Hematopoietic multipotent progenitor cell treated with erythropoietin and hydrocortisone succinate and interleukin-3 and kit ligand, for 15 days (in vitro differentiated cells): ENCODE measurements at regions not wholly inside any gene's neighbourhood (a gene's known extent, or its start where the extent isn't known, plus 50 kb on each side); places are given as distances from the start of the nearest gene placed in this dataset.

Experiments used
- DNase-seq: peaks from one replicate; pipeline ENCODE4 v3.0.0-alpha.2; 2015; ENCODE audit warnings: low spot score

DNA sequence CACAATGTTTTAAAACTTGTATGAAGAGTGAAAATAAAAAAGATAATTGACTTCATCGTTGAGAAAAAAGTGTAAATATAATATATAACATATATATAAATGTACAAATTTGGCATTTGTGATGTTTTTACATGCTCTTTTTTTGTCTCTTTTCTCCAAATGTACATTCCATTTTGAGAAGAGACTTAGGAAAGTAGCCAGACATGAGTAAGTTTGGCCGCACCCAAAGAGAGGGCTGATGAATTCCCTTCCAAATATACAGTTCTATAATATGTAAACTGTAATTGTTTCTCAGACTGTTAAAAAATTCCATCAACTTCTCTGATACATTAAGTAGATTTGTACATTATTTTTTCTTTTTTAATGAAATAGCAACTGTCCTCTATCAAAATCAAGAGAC, 193.2 kb upstream of the MAP3K1 start:
- DNase-seq = no peak

DNA sequence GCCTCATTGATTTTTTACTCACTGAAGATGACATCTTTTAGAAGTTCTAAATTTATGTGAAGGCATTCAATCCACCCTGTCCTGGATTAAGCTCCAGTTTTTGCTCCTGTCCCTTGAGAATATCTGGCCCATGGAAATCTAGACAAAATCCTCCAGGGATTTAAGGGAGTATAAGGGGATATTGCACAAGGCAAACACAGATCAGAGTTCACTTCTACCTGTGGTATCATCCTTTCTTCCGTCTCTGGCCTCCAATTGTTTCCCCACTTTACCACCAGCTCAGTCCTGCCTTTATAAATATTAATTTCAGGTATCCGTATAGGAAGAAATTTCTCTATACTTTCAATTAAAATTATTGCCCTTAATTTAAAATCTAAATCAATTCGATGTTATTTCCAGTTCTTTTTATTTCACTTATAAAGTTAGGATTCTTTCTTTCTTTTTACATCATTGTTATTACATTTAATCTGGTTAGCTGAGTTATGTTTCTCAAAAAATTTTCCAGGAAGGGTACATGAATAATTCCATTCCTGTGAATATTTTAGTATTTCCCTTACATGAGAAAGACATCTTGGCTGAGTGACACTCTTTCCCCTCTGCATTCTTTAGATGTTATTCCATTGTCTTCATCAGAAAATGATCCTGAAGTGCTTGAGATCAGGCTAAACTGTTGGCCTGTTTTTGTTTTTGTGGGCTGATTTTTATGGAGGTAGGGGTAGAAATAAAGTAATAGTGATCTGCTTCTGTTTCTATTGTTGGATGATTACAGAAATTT, 194.3 kb upstream of the MAP3K1 start:
- DNase-seq = no peak

DNA sequence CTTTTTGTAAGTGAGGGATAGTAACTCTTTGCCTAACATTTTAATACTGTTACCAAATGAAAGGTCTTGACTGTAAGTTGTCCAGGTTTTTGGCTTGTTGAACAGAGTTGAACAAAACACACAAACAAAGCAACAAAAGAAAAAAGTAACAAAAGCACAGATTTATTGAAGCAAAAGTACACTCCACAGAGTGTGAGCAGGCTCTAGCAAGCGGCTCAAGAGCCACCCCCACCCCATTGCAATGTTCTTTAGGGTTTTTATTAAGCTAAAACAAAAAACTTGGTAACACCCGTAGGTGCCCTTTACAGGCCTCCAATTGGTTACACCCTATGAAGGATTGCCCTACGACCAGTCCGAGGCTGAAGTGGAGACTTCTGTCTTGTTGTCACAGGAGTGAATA, 197.4 kb upstream of the MAP3K1 start:
- no peak for DNase-seq

DNA sequence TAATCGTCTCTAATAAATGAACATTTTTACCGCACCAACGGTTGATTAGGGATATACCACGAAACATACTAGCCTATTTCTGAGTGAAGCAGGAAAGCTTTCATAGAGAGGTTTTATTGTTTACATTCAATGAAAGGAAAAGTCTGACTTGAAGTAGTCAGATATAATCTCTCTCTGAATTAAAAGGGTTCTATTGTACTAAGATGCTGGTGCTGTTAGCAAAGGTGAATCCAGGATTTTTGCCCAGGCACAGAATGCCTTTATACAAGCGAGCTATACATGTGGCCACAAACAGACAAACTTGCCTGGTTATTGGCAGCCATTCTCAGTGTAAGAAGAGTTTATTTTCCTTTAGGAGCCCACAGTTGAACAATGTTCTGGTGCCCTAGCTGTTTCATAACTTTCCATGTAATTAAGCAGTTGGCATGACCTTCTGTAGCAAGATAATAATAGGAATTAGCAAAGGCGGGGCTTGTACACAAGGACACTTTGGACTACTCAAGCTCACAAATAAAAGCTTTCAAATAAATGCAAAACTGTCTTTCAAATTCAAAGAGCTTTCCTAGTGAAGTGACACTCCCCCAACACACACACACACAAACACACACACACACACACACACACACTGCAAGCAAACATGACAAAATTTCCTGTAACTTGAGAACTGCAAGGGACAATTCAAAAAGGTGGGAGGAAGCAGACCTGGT, 198.7 kb upstream of the MAP3K1 start:
- DNase-seq = no peak

DNA sequence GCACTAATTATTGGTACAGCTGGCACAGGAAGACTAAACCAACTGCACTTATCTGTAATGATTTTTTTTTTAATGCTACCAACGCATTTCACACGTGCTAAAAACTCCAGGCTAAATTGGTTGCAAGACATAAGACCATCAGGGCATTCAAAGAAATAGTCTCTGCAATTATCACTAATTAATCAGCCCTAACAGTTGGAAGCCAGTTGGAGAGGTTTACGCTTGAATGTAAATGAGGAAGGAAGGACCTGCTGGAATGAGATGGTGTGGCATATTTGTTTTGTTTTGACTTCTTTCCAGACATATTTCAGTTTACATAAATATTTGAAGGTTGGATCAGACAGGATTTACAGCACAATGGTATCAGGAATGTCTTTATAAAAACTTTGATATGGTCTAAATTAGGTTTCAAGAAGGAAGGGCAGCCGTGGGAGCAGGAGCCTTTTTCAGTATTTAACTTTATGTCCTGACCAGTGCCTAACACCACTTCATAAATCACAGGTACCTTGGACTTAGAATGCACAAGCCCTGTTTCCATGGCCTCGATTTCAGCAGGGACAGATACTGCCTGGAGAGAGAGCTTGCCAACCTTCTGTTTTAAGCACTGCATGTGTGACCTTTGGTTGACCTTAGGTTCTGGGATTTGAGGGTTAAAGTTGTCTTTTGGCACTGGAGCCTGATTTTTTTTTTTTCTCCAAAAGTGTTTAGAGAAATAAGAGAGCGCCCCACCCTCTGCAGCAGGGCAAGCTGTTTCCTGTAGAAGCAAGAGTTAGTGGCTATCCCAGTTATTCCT, 199.8 kb upstream of the MAP3K1 start:
- no peak for DNase-seq

DNA sequence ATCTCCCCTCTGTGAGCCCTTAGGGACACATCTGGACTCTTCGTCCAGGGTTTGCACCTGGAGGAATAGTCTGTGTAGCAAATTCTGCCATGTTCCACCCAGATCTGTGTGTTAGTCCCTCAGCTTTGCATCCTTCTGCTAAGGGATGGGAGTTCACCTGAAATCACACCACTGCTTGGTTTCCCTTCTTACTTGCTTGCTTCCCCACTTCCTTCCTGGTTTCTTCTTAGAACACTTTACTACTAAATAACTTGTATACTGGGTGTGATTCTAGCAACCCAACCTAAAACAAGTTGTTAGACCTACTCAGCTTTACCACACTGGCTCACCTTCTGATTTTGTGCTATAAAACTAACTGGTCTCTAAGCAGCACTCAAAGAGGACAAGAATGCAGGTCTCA, 202.6 kb upstream of the MAP3K1 start:
- no peak for DNase-seq

DNA sequence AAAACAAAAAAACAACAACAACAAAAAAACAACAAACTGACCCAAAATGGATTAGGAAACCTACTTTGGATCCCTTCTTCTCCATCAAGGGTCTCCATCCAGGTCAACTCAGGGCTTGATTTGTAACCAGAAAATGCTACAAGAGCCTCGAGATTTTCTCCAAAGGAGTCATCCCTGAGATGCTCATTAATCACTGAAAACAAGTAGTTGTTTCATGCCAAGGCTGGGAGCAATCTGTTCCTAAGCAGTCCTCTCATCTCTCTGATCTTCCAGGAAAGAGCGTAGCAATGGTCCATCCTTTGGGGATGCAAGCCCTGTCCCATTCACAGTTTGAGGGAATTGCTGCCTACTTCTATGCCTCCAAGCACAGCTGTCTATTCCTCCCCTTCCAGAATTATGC, 203.0 kb upstream of the MAP3K1 start:
- DNase-seq = no peak

DNA sequence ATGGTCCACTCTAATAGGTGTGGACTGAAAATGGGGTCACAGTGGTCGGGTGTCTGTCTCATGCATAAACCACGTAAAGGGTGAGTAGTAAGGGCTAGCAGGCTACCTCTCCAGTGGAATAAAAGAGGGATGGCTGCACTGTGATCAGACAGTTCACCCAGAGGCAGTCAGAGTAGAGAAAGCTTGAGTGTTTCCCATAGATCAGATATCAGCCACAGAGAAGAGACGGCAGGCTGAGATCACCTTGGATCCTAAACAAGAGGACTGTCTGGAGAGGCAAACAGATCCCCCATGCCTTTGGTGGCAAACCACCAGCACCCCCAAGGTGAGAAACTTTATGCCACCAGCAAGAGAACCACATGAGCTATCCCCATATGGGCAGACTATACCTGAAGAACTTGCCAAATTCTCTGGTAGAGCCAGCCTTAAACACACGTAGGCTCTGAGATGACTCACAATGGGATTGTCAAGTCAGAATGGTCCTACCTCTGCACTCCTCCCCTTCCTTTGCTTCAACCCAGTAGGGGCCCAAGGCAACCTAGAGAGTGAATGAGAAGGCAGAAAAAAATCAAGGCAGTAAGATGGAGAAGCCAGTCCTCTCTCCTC, 205.2 kb upstream of the MAP3K1 start:
- no peak for DNase-seq

DNA sequence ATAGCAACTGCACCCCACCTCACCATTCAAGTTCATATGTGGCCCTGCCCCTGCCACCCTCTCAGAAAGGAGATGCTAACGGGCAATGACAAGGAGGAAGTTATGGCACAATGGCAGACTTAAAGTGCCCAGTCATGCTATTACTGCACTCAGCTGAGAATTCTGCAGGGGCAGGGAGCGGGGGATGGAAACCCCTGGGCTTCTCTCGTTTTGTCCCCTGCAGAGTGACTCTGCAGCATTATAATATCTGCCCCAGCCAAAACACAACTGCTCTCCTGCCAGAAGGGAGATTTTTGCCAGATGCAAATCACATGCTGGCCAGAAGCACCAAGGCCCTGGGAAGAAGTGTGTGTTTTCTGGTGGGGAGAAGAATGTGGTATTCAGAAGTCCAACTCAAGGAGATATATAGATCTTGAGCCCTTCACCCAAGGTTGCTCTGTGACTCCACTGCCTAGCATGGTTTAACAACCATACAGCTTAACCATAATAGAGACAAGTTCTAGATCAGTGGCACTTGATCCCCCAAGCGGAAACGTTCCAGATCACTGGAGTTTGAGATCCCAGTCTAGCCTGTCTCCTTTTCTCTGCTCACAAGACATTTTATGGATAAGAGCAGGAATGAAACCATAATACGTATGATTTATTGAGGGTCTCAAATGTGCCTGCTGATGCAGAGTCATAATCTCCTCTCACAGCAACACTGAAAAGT, 207.0 kb upstream of the MAP3K1 start:
- DNase-seq = no peak

DNA sequence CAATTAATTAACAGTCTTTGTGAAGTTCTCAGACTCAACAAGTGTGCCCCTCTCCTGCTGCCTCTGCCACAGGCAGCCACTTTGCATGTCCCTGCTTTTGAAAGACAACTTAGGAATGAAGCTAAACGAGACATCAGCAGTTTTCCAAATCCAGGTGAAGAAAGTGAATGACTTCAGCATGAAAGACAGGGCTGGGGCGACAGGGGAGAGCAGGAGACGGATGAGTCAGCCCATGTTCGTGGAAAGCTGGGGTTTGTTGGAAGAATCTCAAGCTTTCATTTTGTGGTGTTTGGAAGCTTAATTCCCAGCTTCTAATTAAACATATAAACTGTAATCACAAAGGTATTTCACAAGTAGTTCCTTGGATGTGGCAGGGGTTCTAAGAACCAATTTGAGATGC, 207.8 kb upstream of the MAP3K1 start:
- no peak for DNase-seq

DNA sequence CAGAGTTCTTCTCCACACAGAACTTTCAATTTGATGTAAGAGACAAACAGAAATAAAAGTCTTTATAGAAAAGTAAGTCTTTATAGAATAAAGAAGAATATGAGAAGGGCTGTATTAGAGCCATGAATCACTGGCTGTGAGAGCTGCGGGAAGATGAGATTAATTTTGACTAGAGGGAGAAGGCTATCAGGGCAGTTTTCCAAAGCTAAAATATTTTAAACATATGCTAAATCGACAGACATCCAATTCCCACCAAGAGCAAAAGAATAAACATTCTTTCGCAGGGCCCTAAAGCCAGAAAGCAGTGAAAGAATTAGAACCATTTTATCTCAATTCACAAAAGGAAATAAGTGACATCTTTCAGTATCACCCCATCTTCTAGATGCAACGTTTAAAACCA, 208.3 kb upstream of the MAP3K1 start:
- no peak for DNase-seq

DNA sequence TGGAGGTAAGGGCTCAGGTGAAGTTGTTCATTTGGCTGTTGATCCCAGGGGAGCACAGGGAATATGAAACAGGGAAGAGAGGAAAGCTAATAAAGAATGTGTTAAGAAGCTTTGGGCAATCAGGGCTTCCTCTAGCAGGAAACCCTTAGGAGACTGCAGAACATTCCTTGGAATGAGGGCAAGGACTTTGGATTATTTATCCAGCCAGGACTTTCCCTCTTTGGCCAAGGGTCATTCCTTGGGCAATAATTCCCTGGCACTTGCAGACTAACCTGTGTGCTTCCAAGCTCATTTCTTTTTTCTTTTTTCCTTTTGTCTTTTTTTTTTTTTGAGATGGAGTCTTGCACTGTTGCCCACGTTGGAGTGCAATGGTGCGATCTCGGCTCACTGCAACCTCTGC, 209.2 kb upstream of the MAP3K1 start:
- DNase-seq = no peak

DNA sequence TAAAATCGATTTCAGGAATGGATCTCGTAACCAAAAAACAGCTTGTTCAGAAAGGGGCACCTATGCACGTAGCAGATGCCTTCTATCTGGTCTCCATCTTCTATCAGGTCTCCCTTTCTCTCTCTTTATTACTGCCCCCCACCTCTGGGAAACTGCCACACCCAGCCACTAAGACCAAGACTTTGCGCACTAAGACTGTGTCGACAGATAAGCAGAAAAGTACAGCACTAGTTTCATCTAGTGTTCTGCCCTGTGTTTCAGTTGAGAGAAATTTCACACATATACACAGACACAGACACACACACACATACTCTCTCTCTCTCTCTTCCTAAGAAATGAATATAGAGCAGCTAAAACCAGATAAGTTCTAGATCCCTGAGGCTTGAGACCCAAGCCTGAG, 210.1 kb upstream of the MAP3K1 start:
- no peak for DNase-seq

DNA sequence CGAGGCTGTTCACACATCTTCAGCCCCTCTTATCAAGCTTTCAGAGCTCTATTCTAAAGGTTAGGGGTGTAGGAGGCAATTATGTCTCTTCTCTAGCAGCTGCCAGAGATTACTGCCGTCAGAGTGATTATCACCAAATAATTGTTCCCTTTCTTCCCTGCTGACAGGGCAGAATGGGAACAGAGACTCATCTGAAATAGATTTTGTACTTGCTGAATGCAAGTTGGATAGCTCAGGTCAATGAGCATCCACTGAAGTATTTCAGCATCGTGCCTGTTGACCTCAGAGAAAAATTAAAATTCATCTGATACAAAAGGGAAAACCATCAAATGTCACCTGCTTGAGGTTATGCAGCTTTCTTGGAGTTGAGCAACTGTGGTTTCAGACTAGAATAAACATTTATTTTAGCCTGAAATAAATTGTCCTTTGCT, 213.7 kb upstream of the MAP3K1 start:
- no peak for DNase-seq

DNA sequence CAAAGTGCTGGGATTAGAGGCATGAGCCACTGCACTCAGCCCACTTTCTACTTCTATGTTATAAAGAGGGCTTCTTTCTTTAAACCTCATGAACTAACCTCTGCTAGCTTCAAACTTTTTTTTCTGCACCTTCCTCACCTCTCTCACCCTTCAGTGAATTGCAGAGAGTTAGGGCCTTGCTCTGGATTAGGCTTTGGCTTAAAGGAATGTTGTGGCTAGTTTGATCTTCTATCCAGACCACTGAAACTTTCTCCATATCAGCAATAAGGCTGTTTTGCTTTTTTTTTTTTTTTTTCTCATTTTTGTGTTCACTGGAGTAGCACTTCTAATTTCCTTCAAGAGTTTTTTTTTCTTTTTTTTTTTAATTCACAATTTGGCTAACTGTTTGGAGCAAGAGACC, 216.4 kb upstream of the MAP3K1 start:
- DNase-seq = no peak

DNA sequence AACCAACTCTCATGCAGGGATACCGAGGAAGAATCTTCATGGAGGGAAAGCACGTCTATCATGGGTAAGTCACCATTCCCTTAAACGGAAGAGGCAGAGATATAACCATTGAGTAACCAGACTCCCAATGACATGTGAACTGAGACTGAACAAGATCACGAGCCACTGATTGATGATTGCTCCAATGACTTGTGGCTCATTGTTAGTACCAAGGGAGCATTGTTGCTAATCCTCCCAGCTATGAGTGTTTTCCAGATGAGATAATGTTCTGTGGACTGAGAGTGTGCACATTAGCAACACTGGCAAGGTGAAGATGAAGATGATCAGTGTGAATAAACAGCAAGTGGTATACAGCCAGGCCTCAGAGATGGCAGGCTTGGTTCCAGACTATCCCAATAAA, 219.2 kb upstream of the MAP3K1 start:
- no peak for DNase-seq

DNA sequence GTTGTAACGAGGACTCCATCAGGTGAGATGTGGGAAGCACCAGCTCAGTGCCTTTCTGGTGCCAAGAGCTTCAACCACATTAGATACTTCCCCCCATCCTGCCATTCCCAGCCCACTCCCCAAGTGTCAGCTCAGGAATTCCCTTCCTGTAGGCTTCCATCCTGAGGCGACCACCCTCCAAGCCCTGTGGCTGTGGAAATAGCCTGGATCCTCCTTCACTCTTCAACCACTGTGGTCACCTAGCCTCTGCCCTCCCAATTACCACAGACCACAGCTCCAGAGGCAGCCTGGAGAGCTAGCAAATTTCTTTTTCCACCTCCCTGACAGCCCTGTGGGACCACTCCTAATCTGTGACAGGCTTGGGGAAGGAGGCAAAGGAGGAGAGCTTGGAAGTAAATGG, 219.8 kb upstream of the MAP3K1 start:
- no peak for DNase-seq

DNA sequence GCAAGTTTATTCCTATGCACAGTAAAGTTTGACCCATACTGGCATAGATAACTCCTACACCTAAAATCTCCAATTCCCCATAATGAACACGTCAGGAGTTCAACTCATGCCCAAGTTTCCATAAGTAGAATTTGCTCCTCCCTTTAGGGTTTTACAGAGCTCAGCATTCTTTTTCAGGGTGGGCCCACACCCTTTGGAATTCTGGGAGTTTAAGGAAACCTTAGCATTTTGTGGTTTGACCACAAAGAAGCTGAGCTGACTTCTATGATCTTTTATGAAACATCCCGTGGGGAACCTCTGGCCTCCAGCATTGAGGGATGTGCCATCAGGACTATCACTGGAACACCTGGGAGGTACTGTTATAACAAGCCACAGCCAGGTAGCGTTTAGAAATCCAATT, 220.6 kb upstream of the MAP3K1 start:
- no peak for DNase-seq

DNA sequence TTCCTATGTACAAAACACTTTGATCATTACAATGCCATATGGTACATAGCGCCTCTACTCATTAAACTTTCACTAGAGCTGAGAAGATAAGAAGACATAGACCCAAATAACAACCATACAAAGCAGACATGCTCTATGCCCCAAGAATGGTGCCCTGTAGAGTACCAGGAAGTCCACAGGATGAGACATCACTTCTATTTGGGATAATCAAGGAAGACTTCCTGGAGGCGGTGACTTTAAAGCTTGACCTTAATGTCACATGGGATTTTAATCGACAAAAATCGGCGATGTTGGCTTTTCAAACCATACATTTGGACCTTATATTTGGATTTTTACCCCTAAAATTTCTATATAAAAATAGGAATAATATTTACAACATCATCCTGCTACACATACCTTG, 224.3 kb upstream of the MAP3K1 start:
- DNase-seq = no peak

DNA sequence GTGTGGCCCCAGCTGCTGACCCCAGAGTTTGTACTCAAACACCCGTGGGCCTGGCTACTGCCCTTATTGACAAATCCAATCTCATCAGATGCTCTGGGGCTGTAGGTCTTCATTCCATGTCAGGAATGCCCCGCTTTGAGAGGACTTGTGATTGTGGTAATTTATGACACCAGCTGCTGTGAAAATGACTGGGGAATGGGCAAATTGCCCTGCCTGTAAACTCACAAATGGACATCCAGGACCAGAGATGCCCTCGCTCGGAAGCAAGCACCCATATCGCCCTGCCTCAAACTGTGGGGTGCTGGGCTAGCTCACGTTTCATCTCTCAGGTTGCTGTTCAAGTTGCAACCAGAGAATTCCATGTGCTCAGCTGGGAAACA, 225.9 kb upstream of the MAP3K1 start:
- DNase-seq = no peak

DNA sequence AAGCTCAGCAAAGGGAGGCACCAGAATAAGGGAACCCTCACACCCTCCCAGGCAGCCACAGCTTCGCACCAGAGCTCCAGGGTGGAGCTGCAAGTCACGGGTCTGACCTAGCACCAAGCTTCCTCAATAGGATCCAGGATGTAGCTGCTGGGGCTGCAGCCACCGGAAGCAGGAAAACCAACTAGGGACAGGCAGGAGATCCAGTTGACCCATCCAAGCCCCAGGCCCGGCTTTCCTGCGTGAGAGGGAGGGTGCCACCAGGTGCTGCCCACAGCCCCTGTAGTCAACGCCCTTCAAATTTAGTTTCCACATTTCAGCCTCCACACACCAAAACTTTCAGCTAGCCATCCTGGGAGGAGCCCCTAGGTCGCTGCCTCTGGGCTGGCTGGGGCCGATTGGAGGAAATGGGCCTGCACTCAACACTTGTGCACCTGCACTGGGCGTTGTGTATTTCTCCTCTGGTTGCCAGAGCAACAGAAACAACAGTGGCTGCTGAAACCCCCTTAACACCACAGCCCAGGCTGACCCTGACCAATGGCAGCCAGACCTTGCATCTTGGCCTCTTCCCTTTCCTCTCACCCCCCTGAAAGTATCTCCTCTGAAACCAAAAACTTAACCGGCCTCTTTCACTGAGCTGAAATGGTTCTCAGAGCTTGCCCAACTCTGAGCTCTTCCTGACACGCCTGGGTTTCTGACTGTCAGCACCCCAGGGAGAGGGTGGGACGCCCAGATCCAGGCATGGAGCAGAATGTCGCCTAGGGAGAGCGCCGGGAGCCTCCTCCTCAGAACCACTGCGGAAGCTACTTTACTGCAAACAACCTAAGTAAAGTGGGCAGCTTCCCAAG, 226.5 kb upstream of the MAP3K1 start:
- DNase-seq = no peak
